B cell (primary cell): ENCODE measurements at regions not wholly inside any gene's neighbourhood (a gene's known extent, or its start where the extent isn't known, plus 50 kb on each side); places are given as distances from the start of the nearest gene placed in this dataset.
A peak's percentile ranks its signal among the peaks of the same experiment; 100 is the strongest.

Experiments used
- ATAC-seq: fragments of 200-7000 bp; cut with Tn5 transposase; one replicate; pipeline ENCODE4 v1.10.0; 2021; ENCODE audit warnings: low read depth, mild to moderate bottlenecking, moderate number of reproducible peaks, moderate library complexity
- CTCF ChIA-PET: fragments of 350-600 bp; sonication (Branson Sonifier 250); formaldehyde crosslinking; loops from one replicate; lab custom pipeline; 2021; ENCODE audit warnings: antibody characterized with exemption, inconsistent platforms; lab: Charles Lee
- POLR2A ChIA-PET: fragments of 350-600 bp; sonication (Branson Sonifier 250); formaldehyde crosslinking; loops from one replicate; lab custom pipeline; 2021; ENCODE audit warnings: antibody characterized with exemption; lab: Charles Lee
- DNase-seq: peaks from one replicate; pipeline ENCODE4 v3.0.0; 2013
- H2AFZ ChIP-seq: 2 replicates; pipeline ENCODE4 v1.6.1; 2012; ENCODE audit warnings: mild to moderate bottlenecking, low read depth, low read length; ENCODE audit not compliant: insufficient read depth, poor library complexity, severe bottlenecking
- H3K27ac ChIP-seq, 2 donors: 1 replicate in 1 of 2; 2 replicates in 1 of 2; pipeline ENCODE4 v1.5.1; 2012 to 2013; ENCODE audit warnings: low read length in 2 of 2, mild to moderate bottlenecking in 2 of 2, moderate library complexity in 1 of 2
- H3K27me3 ChIP-seq, 4 experiments: fragments of 200-600 bp in 1 of 4; sonication (generic) in 1 of 4; replicated peaks in 1 of 4; 1 replicate in 2 of 4; 2 replicates in 2 of 4; pipeline versions ENCODE4 v1.6.1 to v1.7.0; 2013 to 2016; ENCODE audit warnings: low read length in 3 of 4, mild to moderate bottlenecking in 2 of 4, mixed read lengths in 1 of 4, moderate library complexity in 1 of 4; ENCODE audit not compliant: insufficient read depth in 4 of 4, control insufficient read depth in 3 of 4; ENCODE audit errors: control extremely low read depth in 1 of 4
- H3K36me3 ChIP-seq, 2 experiments: replicated peaks in 1 of 2; 1 replicate in 1 of 2; 2 replicates in 1 of 2; pipeline versions ENCODE4 v1.6.1 to v1.7.1; 2013; ENCODE audit warnings: low read length in 1 of 2; ENCODE audit not compliant: insufficient read depth in 2 of 2, control insufficient read depth in 1 of 2; ENCODE audit errors: control extremely low read depth in 1 of 2, extremely low read depth in 1 of 2
- H3K4me1 ChIP-seq, 2 donors: fragments of 200-600 bp in 1 of 2; sonication (generic) in 1 of 2; 1 replicate in 1 of 2; 2 replicates in 1 of 2; pipeline versions ENCODE4 v1.5.1 to v1.6.1; 2013 to 2017; ENCODE audit warnings: low read length in 2 of 2; ENCODE audit not compliant: control insufficient read depth in 2 of 2, insufficient read depth in 2 of 2
- H3K4me2 ChIP-seq: replicated peaks from 2 replicates; pipeline ENCODE3; 2012; ENCODE audit warnings: mild to moderate bottlenecking, low read depth, low read length; ENCODE audit not compliant: poor library complexity, severe bottlenecking
- H3K4me3 ChIP-seq, 5 experiments: fragments of 200-600 bp in 1 of 5; sonication (generic) in 1 of 5; 1 replicate in 3 of 5; 2 replicates in 2 of 5; pipeline versions ENCODE4 v1.5.1 to v1.7.0; 2011 to 2016; ENCODE audit warnings: low read length in 4 of 5, mild to moderate bottlenecking in 4 of 5, low read depth in 2 of 5, control low read depth in 1 of 5, moderate library complexity in 1 of 5; ENCODE audit not compliant: insufficient read depth in 1 of 5; ENCODE audit errors: control extremely low read depth in 1 of 5, extremely low read depth in 1 of 5
- H3K79me2 ChIP-seq: fragments of 200-600 bp; sonication (generic); one replicate; pipeline ENCODE4 v1.6.0; 2016; ENCODE audit warnings: low read length; ENCODE audit not compliant: control insufficient read depth, insufficient read depth
- H3K9ac ChIP-seq: fragments of 200-600 bp; sonication (generic); 2 replicates; pipeline ENCODE4 v1.6.1; 2017; ENCODE audit warnings: mild to moderate bottlenecking, low read length, moderate library complexity
- H3K9me3 ChIP-seq, 3 donors: one replicate each; pipeline versions ENCODE4 v1.6.1 to v1.7.1; 2013; ENCODE audit warnings: low read length in 2 of 3; ENCODE audit not compliant: control insufficient read depth in 2 of 3, insufficient read depth in 1 of 3; ENCODE audit errors: control extremely low read depth in 1 of 3
- H4K20me1 ChIP-seq: 2 replicates; pipeline ENCODE4 v1.6.0; 2012; ENCODE audit warnings: mild to moderate bottlenecking, low read length; ENCODE audit not compliant: insufficient read depth, control insufficient read depth, poor library complexity, severe bottlenecking
- H3K27ac Mint-ChIP-seq: one replicate; pipeline ENCODE4 v1.8.0; 2021; ENCODE audit warnings: mixed read lengths
- H3K27me3 Mint-ChIP-seq: one replicate; pipeline ENCODE4 v1.8.0; 2021; ENCODE audit warnings: mixed read lengths
- H3K4me1 Mint-ChIP-seq: one replicate; pipeline ENCODE4 v1.8.0; 2021; ENCODE audit warnings: mixed read lengths
- H3K4me3 Mint-ChIP-seq: one replicate; pipeline ENCODE4 v1.8.0; 2021; ENCODE audit warnings: mixed read lengths
- H3K9me3 Mint-ChIP-seq: one replicate; pipeline ENCODE4 v1.8.0; 2022; ENCODE audit warnings: mixed read lengths; ENCODE audit not compliant: insufficient read depth
- CTCF ChIP-seq: fragments of 200-600 bp; IDR thresholded peaks from one replicate; pipeline ENCODE4 v1.8.0; 2022; ENCODE audit warnings: antibody characterized with exemption, mild to moderate bottlenecking
- EZH2 ChIP-seq: IDR thresholded peaks from 2 replicates; pipeline ENCODE4 v1.6.1; 2012; ENCODE audit warnings: borderline replicate concordance, low read depth, mild to moderate bottlenecking, moderate library complexity, low read length; ENCODE audit not compliant: insufficient read depth, poor library complexity, severe bottlenecking
- WGBS: methylation state at CpG from one replicate; pipeline ENCODE4 v1.1.5; 2013; ENCODE audit warnings: missing lambda C conversion rate; ENCODE audit not compliant: insufficient coverage; 5-methylcytosine and 5-hydroxymethylcytosine counted together
- intact Hi-C: fragments of 100-400 bp; cut with micrococcal nuclease; formaldehyde crosslinking; loops from one replicate; pipeline ENCODE4 v1.10.0; 2022

GRCh38 chr2:101625387-101625786, 72.1 kb upstream of the MAP4K4 start:
- H3K4me1 Mint-ChIP-seq = peaks cover 55% of the 10 kb centered on the region
- H3K9me3 Mint-ChIP-seq = peaks cover 7% of the 10 kb centered on the region
- 67% methylated on average over 5 of the region's 7 CpGs for WGBS
- peak overlapping the region; percentile 73 for H3K4me3 Mint-ChIP-seq
- peaks cover 5% of the 10 kb centered on the region for H3K79me2 ChIP-seq
- no peaks in the 10 kb centered on the region for H3K27me3 ChIP-seq
- peaks cover 34 to 46% of the 10 kb centered on the region in 2 donors for H3K4me1 ChIP-seq
- no peak overlapping the region for H3K4me2 ChIP-seq
- ChIA-PET CTCF (interaction anchor here (1.4 kb wide), 1 partner anchor 206 kb away, joined by 3 read pairs; no protein-coding TSS in a partner anchor), POLR2A (interaction anchor here (0.6 kb wide), 1 partner anchor 11 kb away, joined by 9 read pairs; no protein-coding TSS in a partner anchor)
- no peak overlapping the region for H3K9ac ChIP-seq
- H3K27ac ChIP-seq = no peak overlapping the region
- H3K27me3 Mint-ChIP-seq = no peaks in the 10 kb centered on the region
- peak; percentile 46 for ATAC-seq
- no peak for TF ChIP-seq CTCF
- TF ChIP-seq EZH2 = no peak
- H3K9me3 ChIP-seq = peaks cover 0 to 16% (median 0%) of the 10 kb centered on the region in 3 donors
- H2AFZ ChIP-seq = peak overlapping the region; percentile 20
- H3K27ac Mint-ChIP-seq = peak overlapping the region; percentile 88
- H4K20me1 ChIP-seq = no peaks in the 10 kb centered on the region
- intact Hi-C loops = no loop called here
- no peak overlapping the region for H3K4me3 ChIP-seq
- no peaks in the 10 kb centered on the region for H3K36me3 ChIP-seq
- DNase-seq = peak; percentile 67

- ChIA-PET POLR2A (interaction anchor here (0.6 kb wide), 1 partner anchor 11 kb away, joined by 9 read pairs; no protein-coding TSS in a partner anchor), CTCF (interaction anchor here (0.7 to 1.4 kb wide), 2 partner anchors 18 to 207 kb away, joined by 3 read pairs; no protein-coding TSS in a partner anchor)
- TF ChIP-seq EZH2 = no peak
- TF ChIP-seq CTCF = no peak
- DNase-seq (no peak), ATAC-seq (no peak)
- Histone ChIP-seq H3K27ac (no peak overlapping the region), H3K27me3 (no peaks in the 10 kb centered on the region), H4K20me1 (no peaks in the 10 kb centered on the region), H3K9ac (no peak overlapping the region), H3K79me2 (peaks cover 5% of the 10 kb centered on the region), H2AFZ (no peak overlapping the region), H3K4me2 (peak overlapping the region; percentile 6), H3K36me3 (no peaks in the 10 kb centered on the region), H3K9me3 (peaks cover 0 to 16% (median 0%) of the 10 kb centered on the region in 3 donors), H3K4me1 (peaks cover 34 to 46% of the 10 kb centered on the region in 2 donors), H3K4me3 (no peak overlapping the region)
- WGBS = 86% methylated on average over 12 of the region's 14 CpGs
- H3K27ac Mint-ChIP-seq = peak overlapping the region; percentile 88
- H3K9me3 Mint-ChIP-seq = peaks cover 7% of the 10 kb centered on the region
- intact Hi-C loops = loop anchor here (5.0 kb wide), 2 partner anchors 142 to 623 kb away; partner anchors contain the start of gene RPL31
- H3K4me3 Mint-ChIP-seq = peak overlapping the region; percentile 73
- no peaks in the 10 kb centered on the region for H3K27me3 Mint-ChIP-seq
- peaks cover 58% of the 10 kb centered on the region for H3K4me1 Mint-ChIP-seq
Observed at GRCh38 chr2:101624706-101625332, 72.7 kb upstream of the MAP4K4 start.
